Tibial nerve (tissue), 3 donors: ENCODE measurements at regions not wholly inside any gene's neighbourhood (a gene's known extent, or its start where the extent isn't known, plus 50 kb on each side); places are given as distances from the start of the nearest gene placed in this dataset.

Experiments
- CTCF ChIP-seq, 5 experiments: fragments of 200-600 bp in 3 of 5; fragments of 450-650 bp in 2 of 5; sonication (generic) in 3 of 5; IDR thresholded peaks; one replicate each; pipeline ENCODE4 v1.5.1; 2016 to 2019; ENCODE audit warnings: antibody characterized with exemption in 5 of 5, mild to moderate bottlenecking in 3 of 5, moderate library complexity in 2 of 5
- POLR2A ChIP-seq, 2 donors: fragments of 450-650 bp; IDR thresholded peaks; one replicate each; pipeline ENCODE4 v1.6.1; 2017; ENCODE audit warnings: antibody characterized with exemption in 2 of 2, mild to moderate bottlenecking in 2 of 2, moderate library complexity in 2 of 2

DNA sequence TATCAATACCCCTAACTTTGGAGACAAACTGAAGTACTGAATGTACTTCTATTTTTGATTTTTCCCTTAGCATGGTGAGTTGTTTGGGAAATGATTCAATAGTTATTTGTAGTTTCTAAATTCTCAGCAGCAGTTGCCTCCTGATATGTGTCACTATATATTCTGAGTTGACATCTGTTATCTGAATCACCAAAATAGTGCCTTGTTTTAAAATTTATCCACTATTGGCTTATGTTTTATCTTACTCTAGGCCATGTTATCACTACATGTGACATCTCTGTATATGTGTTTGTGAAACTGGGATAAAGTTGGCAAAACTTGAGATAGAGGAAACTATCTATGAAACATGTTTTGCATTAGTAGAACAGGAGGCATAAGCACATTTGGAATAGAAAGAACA lies 317.6 kb downstream of the TLE4 start:
- TF ChIP-seq POLR2A (IDR thresholded peaks at IDR 0.05), result no peak
- TF ChIP-seq CTCF (IDR thresholded peaks at IDR 0.05), result no peak
